Mesenteric fat pad (tissue), 1 donor: ENCODE measurements at regions not wholly inside any gene's neighbourhood (a gene's known extent, or its start where the extent isn't known, plus 50 kb on each side); places are given as distances from the start of the nearest gene placed in this dataset.

Experiments used
- DNase-seq: peaks from one replicate; pipeline ENCODE4 v3.0.0-alpha.2; 2020; ENCODE audit warnings: low spot score
- donor health status: DM: yes; HTN: yes; CAD: no.

DNA sequence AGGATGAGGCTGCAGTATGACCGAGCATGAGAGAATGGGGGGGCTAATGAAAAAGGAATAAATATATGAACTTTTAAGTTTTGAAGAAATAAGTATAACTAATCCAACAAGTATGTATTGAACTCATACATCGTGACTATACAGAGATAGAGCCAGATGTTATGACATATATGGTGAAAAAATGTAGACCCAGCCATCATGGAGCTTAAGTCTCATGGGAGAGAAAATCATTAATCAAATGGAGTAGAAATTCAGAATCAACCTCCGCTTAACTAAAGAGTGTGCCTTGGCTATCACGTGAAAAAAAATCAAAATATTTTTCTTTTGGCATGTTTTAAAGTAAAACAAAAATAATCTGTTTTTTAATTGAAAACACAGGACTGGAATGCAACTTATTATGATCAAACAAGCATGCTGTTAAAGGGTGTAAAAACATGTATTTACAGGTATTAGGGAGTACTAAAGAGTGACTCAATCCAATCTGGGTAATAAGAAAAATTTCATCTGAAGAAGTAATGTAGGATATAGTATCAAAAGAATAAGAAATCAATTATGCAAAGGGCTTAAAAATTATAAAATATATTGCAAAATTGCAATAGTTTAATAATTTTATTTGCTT is 868.5 kb upstream of the NUDT12 start:
- no peak for DNase-seq

DNA sequence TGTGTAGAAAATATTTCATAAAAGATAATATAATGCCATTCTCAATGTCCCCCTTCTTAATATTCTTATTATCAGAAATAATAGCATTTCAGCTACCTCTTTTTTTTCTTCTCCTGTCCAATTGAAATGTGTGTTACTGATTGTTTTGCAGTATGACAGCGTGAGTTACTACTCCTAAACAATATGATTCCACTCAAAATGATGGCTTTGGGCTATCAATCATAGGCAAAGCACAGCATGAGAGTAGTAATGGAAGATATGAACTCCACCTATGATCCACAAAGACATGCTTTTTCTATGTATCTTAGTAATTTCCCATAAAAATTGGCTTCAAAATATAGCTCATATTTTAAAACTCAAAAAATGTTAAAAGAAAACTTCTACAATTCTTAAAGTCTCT is 867.3 kb upstream of the NUDT12 start:
- DNase-seq, result no peak

DNA sequence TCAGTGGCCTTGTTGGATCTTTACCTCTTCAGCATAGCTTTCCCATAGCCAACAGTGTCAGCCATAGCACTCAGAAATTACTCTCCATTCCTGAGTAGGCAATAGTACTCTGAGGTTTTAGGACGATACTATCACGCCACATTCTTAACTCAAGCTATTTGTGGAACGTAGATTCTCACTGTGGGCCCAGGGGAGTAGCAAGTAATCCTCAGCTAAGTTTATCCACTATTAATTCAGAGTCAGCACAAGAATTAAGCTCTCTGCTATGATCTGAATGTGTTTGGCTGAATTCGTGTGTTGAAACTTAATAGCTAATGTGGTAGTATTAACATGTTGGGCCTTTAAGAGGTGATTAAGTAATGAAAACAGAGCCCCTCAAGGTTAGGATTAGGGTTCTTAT is 858.8 kb upstream of the NUDT12 start:
- DNase-seq, result no peak

DNA sequence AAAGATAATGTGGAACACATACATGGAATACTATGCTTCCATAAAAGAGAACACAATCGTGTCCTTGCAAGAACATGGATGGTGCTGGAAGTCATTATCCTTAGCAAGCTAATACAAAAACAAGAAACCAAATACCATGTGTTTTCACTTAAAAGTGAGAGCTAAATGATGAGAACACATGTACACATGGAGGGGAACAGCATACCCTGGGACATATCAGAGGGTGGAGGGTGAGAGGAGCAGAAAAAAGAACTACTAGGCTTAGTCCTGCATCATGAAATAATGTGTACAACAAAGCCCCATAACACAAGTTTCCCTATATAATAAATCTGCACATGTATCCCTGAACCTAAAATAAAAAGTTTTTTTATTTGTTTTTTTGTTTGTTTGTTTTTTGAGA is 855.5 kb upstream of the NUDT12 start:
- no peak for DNase-seq

DNA sequence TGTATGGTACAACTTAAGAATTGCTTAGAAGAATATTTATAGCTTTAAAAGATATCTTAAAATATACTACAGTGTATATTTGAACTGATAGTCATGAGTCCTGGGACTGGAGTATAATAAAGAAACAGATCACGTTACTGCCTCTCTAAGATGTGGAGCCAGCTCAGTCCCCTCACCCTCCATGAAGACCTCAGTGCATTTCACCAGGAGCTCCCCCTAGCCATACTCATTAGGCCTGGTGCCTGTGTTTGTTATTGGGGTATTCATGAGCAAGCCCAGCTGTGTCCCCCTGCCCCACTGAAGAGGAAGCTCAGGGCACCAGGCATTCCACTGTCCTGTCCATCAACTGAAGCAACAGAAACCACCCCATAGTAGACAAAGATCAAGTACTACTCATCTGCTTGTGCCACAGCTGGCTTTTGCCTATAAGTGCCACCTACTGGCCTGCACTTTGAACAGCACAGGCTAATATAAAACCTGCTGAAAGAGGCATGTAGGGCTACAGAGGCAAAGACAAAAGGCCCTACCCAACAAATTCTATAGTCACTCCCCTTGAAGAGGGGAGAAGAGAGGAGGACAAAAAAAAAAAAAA is 850.2 kb upstream of the NUDT12 start:
- no peak for DNase-seq

DNA sequence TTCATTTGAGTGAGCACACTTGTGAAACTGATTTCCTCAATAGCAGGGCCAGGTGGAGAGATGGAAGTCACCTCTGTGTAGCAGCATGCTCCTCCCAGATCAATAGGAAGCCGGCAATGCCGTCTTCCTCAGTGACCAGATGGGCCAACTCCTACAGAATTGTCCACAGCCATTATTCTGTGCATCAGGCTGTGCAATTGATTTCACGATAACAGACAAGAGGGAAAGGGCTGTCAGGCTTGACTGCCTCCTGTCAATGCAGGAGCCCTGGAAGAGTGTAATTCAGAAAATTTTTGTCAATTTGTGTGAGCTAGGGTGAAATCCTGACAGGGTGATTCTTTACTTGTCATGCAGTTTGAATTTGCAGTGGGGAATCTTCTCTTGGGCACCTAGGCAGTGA is 838.4 kb upstream of the NUDT12 start:
- DNase-seq, result no peak

DNA sequence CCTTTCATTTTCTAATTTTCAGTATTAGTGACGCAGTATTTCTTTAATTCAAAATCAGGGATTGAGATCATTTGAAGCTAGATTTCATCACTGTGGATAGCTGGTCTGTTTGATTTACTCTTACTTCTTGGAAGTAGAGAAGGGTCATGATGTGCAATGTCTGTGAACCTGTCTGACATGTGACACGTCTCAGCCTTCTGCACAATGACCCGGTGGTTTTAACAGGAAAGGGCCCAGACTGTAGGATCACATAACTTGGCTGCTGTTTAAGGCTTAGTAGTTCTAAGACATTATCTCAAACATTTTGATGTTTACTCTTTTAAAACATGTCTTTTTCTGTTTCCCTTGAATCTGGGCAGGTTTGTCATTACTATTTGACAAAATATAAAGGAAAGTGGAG is 823.3 kb upstream of the NUDT12 start:
- DNase-seq, result no peak

DNA sequence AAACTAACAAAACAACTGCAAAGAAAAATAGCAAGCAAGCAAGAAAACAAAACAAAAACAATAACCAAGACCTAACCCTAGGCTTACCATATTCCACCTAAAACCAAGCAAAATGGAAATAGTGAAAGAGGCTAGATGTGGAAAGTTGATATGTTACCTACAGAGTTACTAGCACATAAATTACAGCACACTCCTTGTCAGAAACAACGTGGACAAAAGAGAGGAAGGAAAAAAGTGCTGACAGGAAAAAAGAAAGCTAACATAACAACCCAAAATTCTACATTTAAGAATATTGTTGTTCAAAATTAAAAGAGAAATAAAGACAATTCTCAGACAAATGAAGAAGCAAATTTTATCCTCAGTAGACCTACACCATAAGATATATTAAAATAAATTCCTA is 812.8 kb upstream of the NUDT12 start:
- no peak for DNase-seq

DNA sequence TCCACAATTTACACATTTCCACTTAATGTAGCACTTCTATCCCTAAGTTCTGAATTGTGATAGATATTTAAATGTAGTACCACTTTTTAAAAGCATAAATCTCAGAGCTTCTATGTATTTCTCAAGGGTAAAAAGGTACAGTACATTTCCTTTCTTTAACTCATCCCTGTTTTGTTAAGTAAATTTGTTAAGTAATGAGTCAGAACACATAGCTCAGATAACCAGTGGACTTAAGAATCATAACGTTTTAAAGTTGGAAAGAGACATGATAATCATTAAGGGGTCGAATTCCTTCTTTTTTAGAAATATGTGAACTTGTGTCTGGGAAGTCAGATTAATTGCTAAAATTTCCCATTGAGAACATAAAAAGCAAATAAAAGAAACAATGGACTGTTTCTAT is 810.2 kb upstream of the NUDT12 start:
- no peak for DNase-seq

DNA sequence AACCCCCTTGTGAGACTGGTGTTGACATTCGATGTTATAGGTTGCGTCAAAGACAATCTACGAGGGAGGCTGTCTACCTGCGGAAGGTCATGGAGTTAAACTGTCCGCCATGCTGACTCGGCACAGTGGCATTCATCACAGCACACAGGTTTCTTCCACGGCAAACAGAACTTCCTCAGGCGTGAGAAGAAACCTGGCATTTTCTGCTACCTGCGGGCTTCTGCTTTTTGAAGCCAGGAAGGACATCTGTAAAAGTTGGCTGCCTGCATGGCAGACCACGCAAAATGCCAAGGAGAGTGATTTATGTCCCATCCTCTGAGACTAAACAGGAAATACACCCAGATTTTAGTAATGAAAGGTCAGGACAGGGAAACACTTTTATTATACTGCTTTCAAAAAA is 809.8 kb upstream of the NUDT12 start:
- no peak for DNase-seq

DNA sequence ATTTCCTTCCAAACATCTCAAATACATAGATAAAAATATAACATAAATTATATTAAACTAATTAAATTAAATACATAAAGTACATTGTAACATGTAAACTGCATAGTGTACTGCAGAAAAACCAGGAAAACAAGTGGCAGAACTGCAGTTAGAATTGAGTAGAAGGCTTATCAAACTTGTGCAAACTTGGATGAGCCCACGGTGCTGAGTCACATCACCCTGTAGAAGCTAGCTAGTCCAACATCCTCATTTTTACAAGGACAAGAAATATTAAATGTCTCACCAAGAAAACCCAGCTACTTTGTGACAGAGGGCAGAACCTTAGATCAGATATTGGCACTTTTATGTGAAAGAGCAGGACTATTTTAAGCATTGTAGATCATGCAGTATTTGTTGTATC is 807.9 kb upstream of the NUDT12 start:
- DNase-seq, result no peak

DNA sequence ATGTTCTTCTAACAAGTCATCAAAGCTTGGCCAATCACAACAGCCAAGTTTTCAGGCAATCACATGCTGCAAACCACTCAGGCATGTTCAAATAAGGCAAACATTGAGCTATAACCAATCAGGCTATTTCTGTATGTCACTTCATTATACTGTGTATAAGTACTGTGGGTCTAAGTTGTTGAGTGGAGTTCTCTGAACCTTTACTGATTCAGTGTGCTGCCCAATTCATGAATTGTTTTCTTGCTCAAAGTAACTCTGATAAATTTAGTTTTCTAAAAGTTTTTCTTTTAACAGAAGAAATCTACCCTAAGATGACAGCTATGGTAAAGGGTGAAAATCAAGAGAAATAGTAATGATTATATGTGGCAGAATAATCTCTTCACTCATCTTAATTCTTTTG is 805.4 kb upstream of the NUDT12 start:
- no peak for DNase-seq

DNA sequence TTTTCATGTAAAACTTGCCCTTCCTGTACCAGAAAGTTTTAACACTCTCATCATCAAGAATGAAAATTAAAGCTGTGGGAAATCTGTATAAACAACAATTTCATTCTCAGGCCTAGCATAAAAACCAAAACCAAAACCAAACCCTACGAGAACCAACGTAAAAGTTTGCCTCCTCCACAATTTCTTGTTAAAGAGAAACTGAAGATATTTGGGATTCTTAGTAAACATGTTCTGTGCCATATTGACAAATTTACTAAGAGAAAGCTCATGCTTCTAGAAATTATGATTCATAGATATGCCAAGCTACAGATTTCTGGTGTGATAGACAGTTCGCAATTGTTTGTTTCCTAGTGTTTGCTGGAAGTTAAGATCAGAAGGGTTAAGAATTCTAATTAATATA is 801.0 kb upstream of the NUDT12 start:
- DNase-seq, result no peak

DNA sequence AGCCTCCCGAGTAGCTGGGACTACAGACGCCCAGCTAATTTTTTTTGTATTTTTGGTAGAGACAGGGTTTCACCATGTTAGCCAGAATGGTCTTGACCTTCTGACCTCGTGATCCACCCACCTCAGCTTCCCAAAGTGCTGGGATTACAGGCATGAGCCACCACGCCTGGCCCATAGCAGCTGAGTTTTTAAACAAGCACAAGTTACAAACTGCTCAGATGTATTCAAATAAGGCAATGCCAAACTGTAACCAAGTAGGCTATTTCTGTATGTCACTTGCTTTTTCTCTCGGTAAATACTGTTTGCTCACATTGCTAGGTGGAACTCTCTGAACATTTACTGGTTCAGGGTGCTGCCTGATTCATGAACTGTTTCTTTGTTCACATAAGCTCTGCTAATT is 799.3 kb upstream of the NUDT12 start:
- no peak for DNase-seq

DNA sequence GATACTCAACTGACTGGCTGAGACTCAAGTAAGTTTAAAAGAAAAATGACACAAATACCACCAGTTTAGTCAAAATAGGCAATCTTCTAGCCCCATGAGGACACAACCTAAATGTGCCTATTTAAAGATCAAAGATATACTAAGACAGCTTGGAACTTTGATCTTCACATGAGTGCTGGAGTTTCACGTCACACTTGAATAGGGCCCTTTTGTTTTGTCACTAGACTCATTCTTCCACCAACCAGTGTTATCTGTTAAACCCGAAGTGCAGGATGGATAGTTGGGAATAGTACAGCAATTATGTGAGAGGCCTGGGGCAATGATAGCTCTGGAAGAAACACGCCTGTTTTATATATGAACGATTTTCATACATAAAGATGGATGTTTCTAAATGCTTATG is 792.8 kb upstream of the NUDT12 start:
- DNase-seq, result no peak

DNA sequence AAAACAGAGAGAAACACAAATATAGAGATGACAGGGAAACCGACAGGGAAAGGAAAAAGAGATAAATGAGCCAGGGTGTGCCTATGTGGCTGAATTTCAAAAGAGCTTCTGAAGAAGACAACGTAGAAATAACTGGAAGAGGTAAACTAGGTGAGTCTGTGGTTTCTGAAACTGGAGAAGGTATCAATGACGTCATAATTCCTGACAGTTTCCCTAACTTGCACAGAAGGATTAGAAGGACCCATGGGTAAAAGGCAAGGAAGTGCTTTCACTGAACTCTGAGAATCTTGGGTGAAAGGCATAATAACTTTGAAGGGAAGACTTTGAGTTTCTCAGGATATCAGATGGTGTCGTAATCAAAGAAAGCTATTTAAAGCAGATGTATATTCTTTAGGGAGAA is 790.8 kb upstream of the NUDT12 start:
- no peak for DNase-seq

DNA sequence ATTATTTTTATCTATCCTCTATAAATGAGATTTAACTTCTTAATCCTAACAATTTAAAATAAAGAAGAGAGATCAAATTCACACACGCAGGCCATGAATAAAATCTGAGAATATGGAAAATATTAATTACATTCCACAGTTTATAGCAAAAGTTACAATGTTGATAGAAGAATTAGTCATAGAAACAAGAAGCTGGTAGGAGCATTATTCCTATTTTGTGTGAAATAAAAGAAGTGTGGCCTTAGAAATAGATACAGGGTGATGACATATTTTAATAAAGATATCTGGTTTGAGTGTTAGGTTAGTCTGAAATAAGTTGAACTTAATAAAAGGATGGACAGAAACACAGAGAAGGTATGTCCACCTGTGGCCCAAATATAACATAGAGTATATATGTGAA is 790.4 kb upstream of the NUDT12 start:
- no peak for DNase-seq

DNA sequence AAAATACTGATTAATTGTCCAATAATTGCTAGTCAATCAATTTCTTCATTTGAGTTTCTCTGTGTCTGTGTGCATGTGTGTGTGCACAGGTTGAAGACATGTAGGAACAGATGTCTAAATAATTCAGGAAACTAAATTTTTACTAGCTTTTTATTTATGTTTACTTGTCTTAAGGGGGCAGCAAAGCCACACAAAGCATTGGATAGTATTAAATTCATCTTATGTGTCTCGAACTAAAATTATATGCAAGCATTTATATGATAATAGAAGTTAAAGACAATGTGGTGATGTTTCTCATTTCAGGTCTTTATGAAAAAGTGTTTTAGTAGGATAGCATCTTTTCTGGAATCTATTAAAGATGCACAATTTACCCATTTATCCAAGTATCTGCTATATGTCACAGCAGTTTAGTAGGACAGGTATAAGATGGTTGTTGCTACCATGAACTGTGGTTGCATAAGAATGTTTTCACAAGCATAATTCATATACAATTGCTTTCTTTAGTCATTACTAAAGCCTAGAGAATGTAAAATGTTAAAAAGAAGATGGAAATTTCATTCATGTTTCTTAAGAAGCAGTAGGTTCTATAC is 784.6 kb upstream of the NUDT12 start:
- DNase-seq, result no peak

DNA sequence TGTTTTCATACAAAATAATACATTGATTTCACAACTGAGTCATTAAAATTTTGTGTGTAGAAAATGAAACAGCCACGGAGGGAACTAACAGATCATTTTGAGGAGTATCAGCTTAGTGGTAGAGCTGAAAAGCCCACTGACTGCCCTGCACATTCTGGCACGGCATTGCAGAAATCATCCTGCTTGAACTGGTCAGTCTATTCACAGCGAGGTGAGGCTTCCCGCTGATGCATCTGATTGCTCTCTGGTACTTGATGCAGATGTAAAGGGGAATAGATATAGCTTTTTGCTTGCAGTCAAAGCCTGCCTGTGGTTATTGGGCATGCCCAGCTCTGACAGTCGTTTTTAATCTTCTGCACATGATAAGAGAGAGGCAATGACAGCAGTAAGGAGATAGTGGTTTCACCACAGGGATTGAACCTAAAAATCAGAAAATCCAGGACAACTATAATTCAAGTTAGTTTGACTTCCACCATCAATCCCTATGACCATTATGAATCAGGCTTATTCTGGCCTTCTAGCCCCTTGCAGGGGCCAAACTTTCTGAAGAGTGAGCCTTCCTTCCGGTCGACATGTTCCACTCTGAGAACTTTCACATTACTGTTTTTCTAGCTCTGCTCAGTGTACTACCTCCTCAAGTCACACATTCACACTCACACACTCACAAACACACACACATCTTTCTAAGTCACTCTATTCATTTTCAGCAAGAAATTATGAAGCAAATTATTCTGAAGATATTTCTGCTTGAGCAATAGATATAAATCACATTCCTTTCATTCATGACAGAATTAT is 782.8 kb upstream of the NUDT12 start:
- DNase-seq, result no peak

DNA sequence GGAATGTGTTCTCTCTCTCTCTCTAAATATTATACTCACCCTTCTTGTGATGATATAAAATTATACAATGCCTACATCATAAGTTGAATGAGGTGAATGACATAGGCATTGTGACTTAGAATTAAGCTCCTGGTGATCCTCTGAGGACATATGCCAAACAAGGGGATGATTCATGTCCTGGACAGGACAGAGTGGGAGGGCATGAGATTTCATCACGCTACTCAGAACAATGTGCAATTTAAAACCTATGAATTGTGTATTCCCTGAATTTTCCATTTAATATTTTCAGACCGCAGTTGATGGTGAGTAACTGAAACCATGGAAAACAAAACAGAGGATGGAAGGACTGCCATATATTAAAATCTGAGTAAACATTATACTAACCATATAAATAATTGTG is 782.2 kb upstream of the NUDT12 start:
- no peak for DNase-seq

DNA sequence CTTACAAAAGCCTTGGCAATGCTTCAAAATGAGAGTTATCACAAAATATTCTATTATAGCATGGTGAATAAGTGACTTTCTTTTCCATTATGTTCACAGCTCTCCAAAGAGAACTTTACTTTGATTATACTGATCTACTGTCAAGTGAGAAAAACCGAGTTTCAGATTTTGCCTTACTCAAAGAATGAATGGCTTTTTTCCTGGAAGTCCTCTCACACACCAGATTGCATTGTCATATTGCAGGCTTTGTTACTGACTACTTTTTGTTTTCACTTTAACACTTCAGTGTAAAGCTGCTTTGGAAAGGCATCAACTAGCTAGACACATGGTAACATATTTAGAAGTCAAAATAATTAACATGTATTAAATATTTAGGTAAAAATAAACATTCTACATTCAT is 765.2 kb upstream of the NUDT12 start:
- no peak for DNase-seq

DNA sequence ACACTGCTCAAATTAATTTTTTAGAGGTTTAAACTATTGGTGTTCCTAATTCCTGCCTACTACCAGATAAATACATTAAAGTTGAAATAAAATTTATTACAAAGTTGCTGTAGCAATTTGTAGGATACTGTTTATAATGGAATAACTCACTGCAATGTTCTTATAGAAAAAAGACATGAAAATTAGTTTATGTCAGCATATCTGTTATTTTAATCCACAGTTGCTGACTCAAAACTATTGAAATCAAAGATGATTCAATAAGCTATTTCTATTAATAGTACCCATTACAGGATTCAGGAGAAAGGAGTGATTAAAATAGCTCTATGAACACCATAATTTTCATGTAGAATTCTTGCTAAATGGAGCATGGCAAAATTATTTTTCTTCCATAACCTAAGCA is 764.4 kb upstream of the NUDT12 start:
- no peak for DNase-seq

DNA sequence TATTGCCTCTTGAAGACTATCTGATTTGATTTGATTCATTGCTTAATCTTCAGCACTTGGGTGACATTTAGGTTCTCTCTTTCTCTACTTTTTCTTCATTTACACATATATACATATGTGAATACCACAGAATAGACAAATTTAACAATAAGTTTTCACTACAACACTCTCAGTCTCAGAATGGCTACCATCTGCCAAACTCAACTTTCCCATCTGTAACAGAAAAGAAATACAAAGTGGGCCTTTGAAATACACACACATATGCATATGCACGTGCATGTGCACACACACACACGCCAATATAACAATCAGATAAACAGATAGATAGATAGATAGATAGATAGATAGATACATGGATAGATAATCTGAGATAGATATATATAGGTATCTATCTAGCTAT is 762.8 kb upstream of the NUDT12 start:
- DNase-seq, result no peak
